PC-3 (cell line): ENCODE measurements at regions not wholly inside any gene's neighbourhood (a gene's known extent, or its start where the extent isn't known, plus 50 kb on each side); places are given as distances from the start of the nearest gene placed in this dataset.
A peak's percentile ranks its signal among the peaks of the same experiment; 100 is the strongest.

Experiments used
- ATAC-seq: fragments of 200-7000 bp; cut with Tn5 transposase; 2 replicates; pipeline ENCODE4 v1.9.1; 2020; ENCODE audit warnings: mild to moderate bottlenecking, moderate library complexity
- BruUV-seq: library from RNA; stranded (reverse); fragments of 400-500 nt; replicated peaks from 2 replicates; lab custom pipeline; 2021; lab: Mats Ljungman, UMichigan
- CTCF ChIA-PET: fragments of 300-600 bp; sonication (Branson Sonifier 250); formaldehyde crosslinking; loops from one replicate; lab custom pipeline; 2022; ENCODE audit warnings: antibody characterized with exemption; lab: Charles Lee
- POLR2A ChIA-PET: fragments of 300-600 bp; sonication (Branson Sonifier 250); formaldehyde crosslinking; loops from one replicate; lab custom pipeline; 2022; ENCODE audit warnings: antibody characterized with exemption; ENCODE audit not compliant: unreplicated experiment; lab: Charles Lee
- DNase-seq: peaks from one replicate; pipeline ENCODE4 v3.0.0-alpha.2; 2015
- H2AFZ ChIP-seq: fragments of 300-600 bp; sonication (generic); 2 replicates; pipeline ENCODE4 v1.6.0; 2016; ENCODE audit warnings: antibody characterized with exemption, low read length
- H3F3A ChIP-seq: fragments of 300-600 bp; sonication (generic); one replicate; pipeline ENCODE4 v1.6.0; 2017; ENCODE audit warnings: antibody characterized with exemption, low read length, control low read depth, mild to moderate bottlenecking; ENCODE audit not compliant: unreplicated experiment
- H3K27ac ChIP-seq: fragments of 300-600 bp; sonication (generic); 2 replicates; pipeline ENCODE4 v1.5.1; 2016; ENCODE audit warnings: mild to moderate bottlenecking, low read length
- H3K27me3 ChIP-seq: fragments of 300-600 bp; sonication (generic); 2 replicates; pipeline ENCODE4 v1.6.1; 2016; ENCODE audit warnings: low read length, mixed read lengths
- H3K36me3 ChIP-seq: fragments of 300-600 bp; sonication (generic); 2 replicates; pipeline ENCODE4 v1.6.1; 2016; ENCODE audit warnings: low read depth, mixed run types, low read length, mixed read lengths
- H3K4me1 ChIP-seq: fragments of 300-600 bp; sonication (generic); 2 replicates; pipeline ENCODE4 v1.5.1; 2016; ENCODE audit warnings: low read length; ENCODE audit not compliant: insufficient read depth
- H3K4me2 ChIP-seq: fragments of 300-600 bp; sonication (generic); 2 replicates; pipeline ENCODE4 v1.6.0; 2016; ENCODE audit warnings: low read length
- H3K4me3 ChIP-seq: fragments of 300-600 bp; sonication (generic); 2 replicates; pipeline ENCODE4 v1.5.1; 2016; ENCODE audit warnings: mild to moderate bottlenecking, low read length, mixed read lengths
- H3K79me2 ChIP-seq: fragments of 300-600 bp; sonication (generic); 2 replicates; pipeline ENCODE4 v1.6.1; 2017; ENCODE audit warnings: low read length, mixed read lengths
- H3K9ac ChIP-seq: fragments of 300-600 bp; sonication (generic); 2 replicates; pipeline ENCODE4 v1.6.0; 2016; ENCODE audit warnings: mild to moderate bottlenecking, low read length
- H3K9me2 ChIP-seq: fragments of 300-600 bp; sonication (generic); replicated peaks from 2 replicates; pipeline ENCODE4 v1.6.1; 2016; ENCODE audit warnings: mixed run types, low read length, mixed read lengths
- H3K9me3 ChIP-seq: fragments of 300-600 bp; sonication (generic); 2 replicates; pipeline ENCODE4 v1.6.1; 2016; ENCODE audit warnings: low read length, mixed read lengths
- H4K20me1 ChIP-seq: fragments of 300-600 bp; sonication (generic); 2 replicates; pipeline ENCODE4 v1.6.1; 2016; ENCODE audit warnings: low read length, mixed read lengths
- EZH2 ChIP-seq: fragments of 300-600 bp; sonication (generic); IDR thresholded peaks from one replicate; pipeline ENCODE4 v1.6.1; 2017; ENCODE audit warnings: antibody characterized with exemption, mild to moderate bottlenecking, low read length; ENCODE audit not compliant: unreplicated experiment
- EZH2phosphoT487 ChIP-seq: fragments of 300-600 bp; sonication (generic); IDR thresholded peaks from 2 replicates; pipeline ENCODE4 v1.6.1; 2018; ENCODE audit warnings: mild to moderate bottlenecking, antibody characterized with exemption, low read length, borderline replicate concordance
- intact Hi-C: fragments of 100-400 bp; cut with micrococcal nuclease; formaldehyde crosslinking; loops from 2 replicates; pipeline ENCODE4 v1.9.0; 2023
- TF ChIP-seq, protein P1 (sequence below): fragments of 300-600 bp; sonication (generic); conservative IDR thresholded peaks from 2 replicates; pipeline ENCODE4 v1.5.1; 2017; ENCODE audit warnings: antibody characterized with exemption, low read depth, mild to moderate bottlenecking, low read length

DNA sequence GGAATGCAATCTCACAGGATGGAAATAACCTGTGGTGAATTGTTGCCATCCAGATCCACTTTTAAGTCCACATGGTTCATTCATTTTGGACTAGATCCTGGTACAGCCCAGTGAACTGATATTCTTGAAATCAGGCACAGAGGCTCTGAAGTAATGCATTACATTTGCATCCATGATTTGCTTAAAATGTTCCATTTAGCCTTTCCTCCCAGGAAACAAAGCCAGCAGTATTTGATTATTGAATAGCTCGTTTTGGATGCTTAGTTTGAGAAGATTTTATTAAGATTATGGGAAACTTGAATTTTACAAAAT is 995.8 kb upstream of the CDH2 start:
- CTCF ChIA-PET, result interaction anchor here (0.6 kb wide), 1 partner anchor 792 kb away, joined by 3 read pairs; no protein-coding TSS in a partner anchor
- Histone ChIP-seq H2AFZ (no peak overlapping the region), H3F3A (no peaks in the 10 kb centered on the region), H3K4me1 (peaks cover 10% of the 10 kb centered on the region; the same call in 1 of the 2 replicates), H3K9ac (no peak overlapping the region), H3K36me3 (no peaks in the 10 kb centered on the region), H3K9me2 (0 out of 2 replicates have a peak, but pooled peaks cover 3% of the 10 kb centered on the region), H4K20me1 (no peaks in the 10 kb centered on the region), H3K4me2 (no peak overlapping the region), H3K79me2 (no peaks in the 10 kb centered on the region), H3K27ac (no peak overlapping the region), H3K4me3 (no peak overlapping the region), H3K27me3 (no peaks in the 10 kb centered on the region), H3K9me3 (no peaks in the 10 kb centered on the region)
- DNase-seq (no peak), ATAC-seq (no peak)
- BruUV-seq, result no TSS peak
- TF ChIP-seq EZH2 (no peak), EZH2phosphoT487 (no peak)
- TF ChIP-seq, protein P1, sequence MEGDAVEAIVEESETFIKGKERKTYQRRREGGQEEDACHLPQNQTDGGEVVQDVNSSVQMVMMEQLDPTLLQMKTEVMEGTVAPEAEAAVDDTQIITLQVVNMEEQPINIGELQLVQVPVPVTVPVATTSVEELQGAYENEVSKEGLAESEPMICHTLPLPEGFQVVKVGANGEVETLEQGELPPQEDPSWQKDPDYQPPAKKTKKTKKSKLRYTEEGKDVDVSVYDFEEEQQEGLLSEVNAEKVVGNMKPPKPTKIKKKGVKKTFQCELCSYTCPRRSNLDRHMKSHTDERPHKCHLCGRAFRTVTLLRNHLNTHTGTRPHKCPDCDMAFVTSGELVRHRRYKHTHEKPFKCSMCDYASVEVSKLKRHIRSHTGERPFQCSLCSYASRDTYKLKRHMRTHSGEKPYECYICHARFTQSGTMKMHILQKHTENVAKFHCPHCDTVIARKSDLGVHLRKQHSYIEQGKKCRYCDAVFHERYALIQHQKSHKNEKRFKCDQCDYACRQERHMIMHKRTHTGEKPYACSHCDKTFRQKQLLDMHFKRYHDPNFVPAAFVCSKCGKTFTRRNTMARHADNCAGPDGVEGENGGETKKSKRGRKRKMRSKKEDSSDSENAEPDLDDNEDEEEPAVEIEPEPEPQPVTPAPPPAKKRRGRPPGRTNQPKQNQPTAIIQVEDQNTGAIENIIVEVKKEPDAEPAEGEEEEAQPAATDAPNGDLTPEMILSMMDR, result no peak
- intact Hi-C loops, result no loop called here
- POLR2A ChIA-PET, result no interaction called here

DNA sequence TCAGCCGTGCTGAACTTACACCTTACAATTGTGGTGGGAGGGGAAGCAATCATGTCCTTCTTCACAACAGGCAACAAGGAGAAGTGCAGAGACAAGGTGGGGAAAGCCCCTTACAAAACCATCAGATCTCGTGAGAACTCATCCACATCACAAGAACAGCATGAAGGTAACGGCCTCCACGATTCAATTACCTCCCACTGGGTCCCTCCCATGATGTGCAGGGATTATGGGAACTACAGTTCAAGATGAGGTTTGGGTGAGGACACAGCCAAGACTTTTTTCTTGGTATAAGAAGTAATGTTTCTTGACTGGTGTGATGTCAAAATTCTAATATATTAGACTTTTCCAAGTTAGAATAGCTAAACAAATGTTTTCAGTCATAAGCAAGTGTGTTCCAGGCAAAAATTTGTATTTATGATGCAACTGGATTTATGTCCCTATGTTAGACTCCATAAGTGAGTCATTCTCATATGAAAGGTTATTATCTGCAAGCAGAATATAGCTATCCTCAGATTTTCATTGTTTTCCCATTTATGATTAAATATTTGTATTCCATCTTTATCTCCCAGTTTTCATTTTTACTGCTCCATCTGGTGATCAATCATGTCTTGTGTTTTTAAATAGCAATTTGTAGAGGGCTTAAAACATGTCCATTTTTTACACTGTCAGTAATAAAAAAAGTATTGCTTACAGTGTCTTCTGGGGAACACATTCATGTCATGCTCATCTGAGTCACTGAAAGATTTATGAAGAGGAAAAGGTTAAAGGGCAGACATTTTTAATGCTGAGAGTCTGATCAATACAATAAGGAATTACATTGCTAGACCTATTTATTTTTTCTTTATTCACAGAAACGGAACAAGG is 995.2 kb upstream of the CDH2 start:
- no TSS peak for BruUV-seq
- peak; percentile 33; the same call in 1 of the 2 replicates for ATAC-seq
- Histone ChIP-seq H4K20me1 (no peaks in the 10 kb centered on the region), H3K27ac (no peak overlapping the region), H3K4me1 (peaks cover 10% of the 10 kb centered on the region; the same call in 1 of the 2 replicates), H3F3A (no peaks in the 10 kb centered on the region), H3K9me3 (no peaks in the 10 kb centered on the region), H3K9ac (no peak overlapping the region), H3K9me2 (0 out of 2 replicates have a peak, but pooled peaks cover 3% of the 10 kb centered on the region), H3K4me3 (no peak overlapping the region), H3K36me3 (no peaks in the 10 kb centered on the region), H2AFZ (no peak overlapping the region), H3K4me2 (no peak overlapping the region), H3K79me2 (no peaks in the 10 kb centered on the region), H3K27me3 (no peaks in the 10 kb centered on the region)
- DNase-seq, result peak; percentile 20
- TF ChIP-seq, protein P1, result no peak
- intact Hi-C loops, result no loop called here
- POLR2A ChIA-PET, result no interaction called here
- CTCF ChIA-PET, result interaction anchor here (0.6 kb wide), 1 partner anchor 792 kb away, joined by 3 read pairs; no protein-coding TSS in a partner anchor

DNA sequence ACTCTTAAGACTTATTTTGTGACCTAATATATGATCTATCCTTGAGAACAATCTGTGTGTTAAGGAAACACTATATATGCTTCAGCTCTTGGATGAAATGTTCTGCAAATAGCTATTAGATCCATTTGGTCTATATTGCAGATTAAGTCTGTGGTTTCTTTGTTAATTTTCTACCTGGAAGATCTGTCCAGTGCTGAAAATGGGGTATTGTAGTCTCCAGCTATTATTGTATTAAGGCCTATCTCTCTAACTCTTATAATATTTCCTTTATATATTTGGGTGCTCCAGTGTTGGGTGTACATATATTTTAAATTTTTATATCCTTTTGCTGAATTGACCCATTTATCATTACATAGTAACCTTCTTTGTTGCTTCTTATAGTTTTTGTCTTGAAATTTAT is 992.7 kb upstream of the CDH2 start:
- Histone ChIP-seq H3F3A (peaks cover 3% of the 10 kb centered on the region), H3K9me3 (no peaks in the 10 kb centered on the region), H3K4me3 (no peak overlapping the region), H3K4me2 (no peak overlapping the region), H3K9me2 (0 out of 2 replicates have a peak, but pooled peaks cover 3% of the 10 kb centered on the region), H3K36me3 (no peaks in the 10 kb centered on the region), H3K4me1 (peaks cover 28% of the 10 kb centered on the region), H3K9ac (no peak overlapping the region), H3K79me2 (no peaks in the 10 kb centered on the region), H4K20me1 (no peaks in the 10 kb centered on the region), H3K27me3 (no peaks in the 10 kb centered on the region), H2AFZ (no peak overlapping the region), H3K27ac (no peak overlapping the region)
- POLR2A ChIA-PET, result no interaction called here
- ATAC-seq (no peak), DNase-seq (no peak)
- CTCF ChIA-PET, result no interaction called here
- no peak for TF ChIP-seq EZH2phosphoT487
- TF ChIP-seq EZH2, result no peak
- TF ChIP-seq, protein P1, result no peak
- no TSS peak for BruUV-seq
- intact Hi-C loops, result loop anchor here (10.0 kb wide), 2 partner anchors 355 to 805 kb away; no protein-coding TSS in a partner anchor
